ENCODE measurements at regions not wholly inside any gene's neighbourhood (a gene's known extent, or its start where the extent isn't known, plus 50 kb on each side); places are given as distances from the start of the nearest gene placed in this dataset.

GRCh38 chr15:31228011-31228484 is 98.6 kb upstream of the KLF13 start:
- POLR2A ChIA-PET: no interaction called here
- TF ChIP-seq CTCF (IDR thresholded peaks at IDR 0.05; ENCODE audit: insufficient read depth, low read depth, low read length): no peak

GRCh38 chr15:31228980-31229826 is 97.4 kb upstream of the KLF13 start:
- TF ChIP-seq CTCF (IDR thresholded peaks at IDR 0.05; ENCODE audit: insufficient read depth, low read depth, low read length): no peak
- no peaks in the 10 kb centered on the region for H3K36me3 ChIP-seq (ENCODE audit: control insufficient read depth, insufficient read depth, low read length)
- DNase-seq (ENCODE audit: low read depth): no peak
- peaks cover 4% of the 10 kb centered on the region for H3K27me3 ChIP-seq (ENCODE audit: control insufficient read depth, insufficient read depth, low read length)
- ChIA-PET POLR2A (no interaction called here), CTCF (no interaction called here)
- H3K4me3 ChIP-seq (ENCODE audit: low read depth, low read length): no peak overlapping the region

More at GRCh38 chr15:31228011-31228484, 98.6 kb upstream of the KLF13 start:
- DNase-seq (ENCODE audit: low read depth): no peak
- H3K4me3 ChIP-seq (ENCODE audit: low read depth, low read length): no peak overlapping the region
- CTCF ChIA-PET: no interaction called here
- H3K36me3 ChIP-seq (ENCODE audit: control insufficient read depth, insufficient read depth, low read length): no peaks in the 10 kb centered on the region
- peaks cover 4% of the 10 kb centered on the region for H3K27me3 ChIP-seq (ENCODE audit: control insufficient read depth, insufficient read depth, low read length)

GRCh38 chr15:31230630-31231485 is 95.8 kb upstream of the KLF13 start:
- ChIA-PET POLR2A (no interaction called here), CTCF (interaction anchor here (0.8 kb wide), 1 partner anchor 14 kb away, joined by 3 read pairs; no protein-coding TSS in a partner anchor)
- TF ChIP-seq CTCF (IDR thresholded peaks at IDR 0.05; ENCODE audit: insufficient read depth, low read depth, low read length): no peak
- Histone ChIP-seq H3K27me3 (ENCODE audit: control insufficient read depth, insufficient read depth, low read length) (peaks cover 4% of the 10 kb centered on the region), H3K4me3 (ENCODE audit: low read depth, low read length) (no peak overlapping the region), H3K36me3 (ENCODE audit: control insufficient read depth, insufficient read depth, low read length) (no peaks in the 10 kb centered on the region)
- DNase-seq (ENCODE audit: low read depth): no peak

- Histone ChIP-seq H3K4me3 (ENCODE audit: low read depth, low read length) (no peak overlapping the region), H3K27me3 (ENCODE audit: control insufficient read depth, insufficient read depth, low read length) (no peaks in the 10 kb centered on the region), H3K36me3 (ENCODE audit: control insufficient read depth, insufficient read depth, low read length) (no peaks in the 10 kb centered on the region)
- CTCF ChIA-PET: interaction anchor here (1.2 kb wide), 1 partner anchor 125 kb away, joined by 4 read pairs; no protein-coding TSS in a partner anchor
- TF ChIP-seq CTCF (IDR thresholded peaks at IDR 0.05; ENCODE audit: insufficient read depth, low read depth, low read length): no peak
- DNase-seq (ENCODE audit: low read depth): no peak
- POLR2A ChIA-PET: no interaction called here
Observed at GRCh38 chr15:31234815-31235214, 91.8 kb upstream of the KLF13 start.
